Sciatic nerve (tissue), 2 donors: ENCODE measurements at regions not wholly inside any gene's neighbourhood (a gene's known extent, or its start where the extent isn't known, plus 50 kb on each side); places are given as distances from the start of the nearest gene placed in this dataset.

Source experiments
- ATAC-seq: fragments of 200-7000 bp; cut with Tn5 transposase; one replicate; pipeline ENCODE4 v1.9.1; 2020; ENCODE audit warnings: mild to moderate bottlenecking, moderate library complexity
- DNase-seq: peaks from one replicate; pipeline ENCODE4 v3.0.0-alpha.2; 2020; ENCODE audit warnings: low spot score
- intact Hi-C: fragments of 100-400 bp; cut with DNase I; formaldehyde crosslinking; loops from one replicate; pipeline ENCODE4 v1.14.2; 2022
- donor health status: DM: no; HTN: no; CAD: no.
- donor health status: DM: no; HTN: no; CAD: no.

- no peak for ATAC-seq
- intact Hi-C loops, result loop anchor here (5.0 kb wide), 1 partner anchor 240 kb away; no protein-coding TSS in a partner anchor
- DNase-seq, result no peak
Observed at GRCh38 chr1:181187337-181188126, 99.0 kb downstream of the IER5 start.

DNA sequence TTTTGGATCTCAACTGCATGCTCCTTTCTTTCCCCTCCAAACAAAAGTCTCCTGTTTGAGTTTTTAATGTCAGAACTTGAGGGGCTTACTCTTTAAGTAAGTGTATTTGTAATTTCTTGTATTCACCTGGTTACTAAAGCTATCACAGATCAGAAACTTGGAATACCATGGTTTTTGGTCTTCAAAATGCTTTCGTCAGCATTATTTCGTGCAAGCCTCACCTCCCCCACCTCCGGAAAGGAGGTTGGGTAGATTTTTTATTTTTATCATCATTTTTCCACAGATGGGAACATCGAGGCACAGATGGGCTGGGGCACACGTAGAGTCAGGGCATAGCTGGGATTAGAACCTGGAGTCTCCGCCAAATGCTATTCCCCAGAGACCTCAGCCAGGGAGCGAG is 100.7 kb downstream of the IER5 start:
- ATAC-seq, result no peak
- intact Hi-C loops, result loop anchor here (5.0 kb wide), 1 partner anchor 238 kb away; no protein-coding TSS in a partner anchor
- DNase-seq, result no peak

GRCh38 chr1:181189691-181190363 is 101.3 kb downstream of the IER5 start:
- DNase-seq (peak; percentile 70), ATAC-seq (peak; percentile 87)
- intact Hi-C loops, result loop anchor here (5.0 kb wide), 1 partner anchor 237 kb away; no protein-coding TSS in a partner anchor

- ATAC-seq, result peak; percentile 24
- intact Hi-C loops, result no loop called here
- DNase-seq, result no peak
Observed at GRCh38 chr1:181190364-181191035, 102.0 kb downstream of the IER5 start.

DNA sequence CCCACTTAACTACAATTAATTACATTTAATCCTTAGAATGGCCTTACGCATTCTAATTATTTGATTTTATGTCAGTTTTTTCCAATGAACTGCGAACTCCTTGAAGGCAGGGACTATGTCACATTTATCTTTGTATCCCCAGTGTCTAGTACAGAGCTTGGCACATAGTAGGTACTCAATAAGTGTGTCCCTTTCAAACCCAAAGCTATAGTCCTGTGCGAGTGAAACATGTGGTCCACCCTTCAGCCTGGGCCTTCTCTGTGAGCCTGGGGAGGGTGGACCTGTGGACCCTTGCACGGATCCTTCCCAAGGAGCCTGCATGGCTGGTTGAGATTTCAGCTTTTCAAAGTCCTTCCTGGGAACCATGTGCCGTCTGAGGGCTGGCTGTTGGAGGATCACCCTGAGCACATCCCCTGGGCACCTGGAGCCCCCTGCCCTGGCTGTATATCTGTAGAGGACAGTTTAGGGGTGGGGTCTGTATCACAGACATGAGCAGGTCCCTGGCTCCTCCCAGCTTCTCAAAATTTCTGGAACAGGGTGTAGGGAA is 103.1 kb downstream of the IER5 start:
- intact Hi-C loops, result no loop called here
- DNase-seq (no peak), ATAC-seq (no peak)

GRCh38 chr1:181192316-181192715 is 103.8 kb downstream of the IER5 start:
- no peak for DNase-seq
- intact Hi-C loops, result no loop called here
- no peak for ATAC-seq

DNA sequence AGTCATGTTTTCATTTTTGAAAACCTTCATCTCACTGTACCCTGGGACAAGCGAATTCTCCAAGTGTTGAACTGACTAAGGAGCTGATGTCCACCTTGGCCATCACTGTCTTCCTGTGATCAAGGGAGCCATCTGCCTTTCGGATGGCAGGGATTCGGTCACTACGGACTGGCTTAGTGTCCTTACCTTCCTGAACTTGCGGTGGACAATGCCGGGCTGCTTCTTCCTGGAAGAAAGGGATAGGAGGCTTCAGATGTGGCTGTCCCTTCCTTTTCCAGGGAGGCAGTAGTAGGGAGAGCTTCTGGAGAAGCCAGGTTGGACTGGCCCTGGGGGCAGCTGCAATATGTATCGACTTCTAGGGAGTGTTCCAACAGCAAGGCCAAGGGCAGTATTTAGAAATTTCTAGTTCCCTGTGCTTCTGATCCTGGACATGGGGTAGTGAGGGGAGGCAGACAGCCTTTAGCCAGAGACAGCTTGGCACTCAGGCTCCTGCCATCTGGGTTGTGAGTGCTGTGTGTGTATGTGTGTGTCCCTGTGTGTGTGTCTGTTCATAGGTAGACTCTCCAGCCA is 114.6 kb downstream of the IER5 start:
- DNase-seq (no peak), ATAC-seq (no peak)
- intact Hi-C loops, result no loop called here

- DNase-seq (no peak), ATAC-seq (no peak)
- intact Hi-C loops, result no loop called here
Observed at GRCh38 chr1:181204530-181204929, 116.0 kb downstream of the IER5 start.

- intact Hi-C loops, result no loop called here
- ATAC-seq (no peak), DNase-seq (no peak)
Observed at GRCh38 chr1:181205901-181206300, 117.4 kb downstream of the IER5 start.

DNA sequence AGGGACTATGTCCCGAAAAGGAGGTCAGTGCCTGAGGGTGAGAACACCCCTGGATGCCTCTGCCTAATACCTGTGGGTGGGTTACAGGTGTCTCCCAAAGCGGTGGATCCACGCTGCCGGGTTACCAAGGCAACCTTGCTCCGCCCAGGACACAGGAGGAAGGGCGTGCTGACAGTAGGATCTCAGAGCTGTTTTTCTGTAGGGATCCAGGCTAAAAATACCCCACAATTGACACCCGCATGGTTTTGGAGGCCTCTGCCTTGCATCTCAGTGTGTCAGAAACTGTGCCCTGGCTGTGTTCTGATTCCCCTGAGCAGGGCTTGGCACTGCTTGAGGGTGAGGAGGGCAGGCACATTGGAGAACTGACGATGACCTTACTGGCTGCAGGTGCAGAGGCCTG is 118.0 kb downstream of the IER5 start:
- ATAC-seq (no peak), DNase-seq (no peak)
- intact Hi-C loops, result no loop called here

- intact Hi-C loops, result no loop called here
- no peak for DNase-seq
- ATAC-seq, result no peak
Observed at GRCh38 chr1:181206979-181207790, 118.7 kb downstream of the IER5 start.

DNA sequence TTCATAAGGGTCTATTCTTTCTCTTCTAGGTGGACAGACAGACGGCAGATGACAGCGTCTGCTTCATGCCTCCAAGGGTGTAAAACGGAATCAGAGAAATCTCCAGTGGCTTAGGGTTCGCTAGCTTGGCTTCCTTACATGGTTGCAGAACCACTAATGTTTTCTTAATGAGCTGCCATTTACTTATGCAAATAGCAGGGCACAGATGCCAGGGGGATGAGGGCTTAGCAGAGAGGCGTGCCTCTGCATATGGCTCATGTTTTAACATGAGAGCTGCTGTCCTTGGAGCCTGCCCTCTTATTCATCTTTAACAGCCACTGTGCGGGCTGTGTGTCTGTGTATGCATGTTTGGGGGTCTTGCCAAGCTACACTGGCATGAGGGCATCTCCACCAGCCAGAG is 119.6 kb downstream of the IER5 start:
- intact Hi-C loops, result no loop called here
- DNase-seq, result no peak
- ATAC-seq, result no peak

DNA sequence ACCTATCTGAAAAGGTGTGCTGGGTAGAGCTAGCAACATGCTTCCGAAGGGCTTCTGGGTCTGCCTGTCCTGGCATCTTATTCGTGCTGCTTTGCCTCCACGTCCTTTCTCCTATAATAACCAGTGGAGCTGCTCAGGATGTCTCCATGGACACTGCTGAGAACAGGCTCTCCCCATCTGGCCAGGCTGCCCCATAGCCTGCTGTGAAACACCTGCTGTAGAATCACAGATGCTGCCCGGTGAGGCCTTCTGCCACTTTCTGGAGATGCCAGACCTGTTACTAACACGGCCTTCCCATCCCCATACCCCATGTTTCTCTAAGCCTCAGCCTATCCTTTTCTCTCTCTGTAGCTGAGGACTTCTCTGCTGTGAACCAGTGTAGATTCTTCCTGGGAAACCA is 120.5 kb downstream of the IER5 start:
- no peak for ATAC-seq
- intact Hi-C loops, result no loop called here
- no peak for DNase-seq

DNA sequence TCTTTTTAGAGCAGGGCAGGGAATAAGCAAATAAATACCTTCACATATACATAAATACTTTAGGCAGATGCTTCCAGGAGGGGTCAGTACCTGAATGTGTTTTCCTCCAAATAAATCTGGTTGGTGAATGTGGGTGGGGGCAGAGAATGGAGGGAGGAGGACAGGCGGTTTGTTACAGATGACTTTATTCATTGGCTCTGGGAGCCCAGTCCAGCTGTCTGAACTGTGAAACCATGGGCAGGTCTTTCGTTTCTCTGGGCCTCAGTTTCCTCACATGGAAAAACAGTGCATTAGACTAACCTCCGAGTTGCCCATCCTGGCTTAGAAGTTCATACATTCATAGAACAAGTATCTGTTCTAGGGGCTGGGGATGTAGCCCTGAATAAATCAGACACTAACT is 124.6 kb downstream of the IER5 start:
- no peak for ATAC-seq
- DNase-seq, result no peak
- intact Hi-C loops, result no loop called here

GRCh38 chr1:181216591-181216994 is 128.1 kb downstream of the IER5 start:
- DNase-seq, result no peak
- ATAC-seq, result no peak
- intact Hi-C loops, result no loop called here

GRCh38 chr1:181219938-181220337 is 131.4 kb downstream of the IER5 start:
- DNase-seq, result no peak
- intact Hi-C loops, result no loop called here
- ATAC-seq, result no peak

DNA sequence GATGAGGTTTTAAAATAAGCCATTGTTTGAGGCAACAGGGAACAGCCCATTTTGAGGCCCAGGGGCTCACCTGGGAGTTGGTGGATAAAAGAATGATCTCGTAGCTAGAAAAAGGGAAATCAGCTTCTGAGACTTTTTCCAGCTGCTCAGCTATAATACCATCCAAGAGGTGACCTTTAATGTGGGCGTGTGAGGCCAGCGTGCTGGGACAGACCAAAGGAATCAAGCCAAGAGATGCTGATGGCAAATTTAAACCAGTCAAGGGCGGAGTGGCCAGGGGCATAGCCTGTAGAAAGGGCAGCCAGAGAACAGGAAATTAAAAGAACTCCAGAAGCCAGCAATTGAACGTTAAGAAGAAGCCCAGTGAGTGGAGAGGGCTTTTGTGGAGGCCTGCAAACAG is 132.6 kb downstream of the IER5 start:
- DNase-seq (no peak), ATAC-seq (no peak)
- intact Hi-C loops, result no loop called here

GRCh38 chr1:181222972-181223505 is 134.5 kb downstream of the IER5 start:
- ATAC-seq, result no peak
- intact Hi-C loops, result no loop called here

More at GRCh38 chr1:181222972-181223505, 134.5 kb downstream of the IER5 start:
- no peak for DNase-seq
